ENCODE measurements at regions not wholly inside any gene's neighbourhood (a gene's known extent, or its start where the extent isn't known, plus 50 kb on each side); places are given as distances from the start of the nearest gene placed in this dataset.
A peak's percentile ranks its signal among the peaks of the same experiment; 100 is the strongest.

- no peaks in the 10 kb centered on the region for H3K4me1 Mint-ChIP-seq
Observed at GRCh38 chr9:107431461-107431860, 58.1 kb downstream of the KLF4 start.

GRCh38 chr9:107430071-107430470 lies 59.5 kb downstream of the KLF4 start:
- peaks cover 5% of the 10 kb centered on the region in 2 donors for H3K4me1 Mint-ChIP-seq
- no peak overlapping the region for H3K27ac Mint-ChIP-seq
- H3K9me3 Mint-ChIP-seq = no peaks in the 10 kb centered on the region
- no peak for DNase-seq
- H3K27me3 Mint-ChIP-seq (ENCODE audit: low read depth in 3 of 3) = peaks cover 0 to 5% (median 1%) of the 10 kb centered on the region in 3 donors
- no peak overlapping the region for H3K4me3 Mint-ChIP-seq
- H3K36me3 Mint-ChIP-seq = no peaks in the 10 kb centered on the region

More at GRCh38 chr9:107431461-107431860, 58.1 kb downstream of the KLF4 start:
- Mint-ChIP-seq H3K9me3 (no peaks in the 10 kb centered on the region), H3K4me3 (no peak overlapping the region), H3K27me3 (ENCODE audit: low read depth in 3 of 3) (peaks cover 0 to 3% (median 0%) of the 10 kb centered on the region in 3 donors), H3K36me3 (no peaks in the 10 kb centered on the region), H3K27ac (no peak overlapping the region)
- no peak for DNase-seq

GRCh38 chr9:107426126-107426525 lies 63.4 kb downstream of the KLF4 start:
- Mint-ChIP-seq H3K4me3 (no peak overlapping the region), H3K9me3 (no peaks in the 10 kb centered on the region), H3K27me3 (ENCODE audit: low read depth in 3 of 3) (peaks cover 0 to 12% (median 3%) of the 10 kb centered on the region in 3 donors), H3K27ac (no peak overlapping the region), H3K36me3 (no peaks in the 10 kb centered on the region), H3K4me1 (peaks cover 8% of the 10 kb centered on the region in 2 donors)
- DNase-seq = no peak

- Mint-ChIP-seq H3K4me3 (peak overlapping the region; percentile 50 to 62 (median 57)), H3K4me1 (peaks cover 8% of the 10 kb centered on the region in 2 donors), H3K27ac (no peak overlapping the region), H3K27me3 (ENCODE audit: low read depth in 3 of 3) (peaks cover 0 to 11% (median 3%) of the 10 kb centered on the region in 3 donors), H3K9me3 (no peaks in the 10 kb centered on the region), H3K36me3 (no peaks in the 10 kb centered on the region)
- peak; percentile 12 to 45 (median 29) for DNase-seq
Observed at GRCh38 chr9:107425101-107426025, 64.2 kb downstream of the KLF4 start.

GRCh38 chr9:107423540-107423939 lies 66.0 kb downstream of the KLF4 start:
- no peaks in the 10 kb centered on the region for H3K9me3 Mint-ChIP-seq
- H3K4me3 Mint-ChIP-seq = peak overlapping the region in 2 of 5 donors; percentile 19 to 40
- H3K4me1 Mint-ChIP-seq = peaks cover 8% of the 10 kb centered on the region in 2 donors
- H3K27me3 Mint-ChIP-seq (ENCODE audit: low read depth in 3 of 3) = peaks cover 0 to 17% (median 3%) of the 10 kb centered on the region in 3 donors
- H3K36me3 Mint-ChIP-seq = no peaks in the 10 kb centered on the region
- H3K27ac Mint-ChIP-seq = peak overlapping the region in 1 of 6 donors; percentile 42
- no peak for DNase-seq

GRCh38 chr9:107422189-107423185 lies 67.1 kb downstream of the KLF4 start:
- Mint-ChIP-seq H3K27ac (no peak overlapping the region), H3K4me1 (peaks cover 8% of the 10 kb centered on the region in 2 donors), H3K36me3 (no peaks in the 10 kb centered on the region), H3K4me3 (no peak overlapping the region), H3K27me3 (ENCODE audit: low read depth in 3 of 3) (peaks cover 0 to 17% (median 3%) of the 10 kb centered on the region in 3 donors), H3K9me3 (no peaks in the 10 kb centered on the region)
- DNase-seq = no peak

- Mint-ChIP-seq H3K4me3 (peak overlapping the region in 1 of 5 donors; percentile 9), H3K4me1 (peaks cover 4 to 13% of the 10 kb centered on the region in 2 donors), H3K36me3 (no peaks in the 10 kb centered on the region), H3K27ac (peak overlapping the region in 5 of 6 donors; percentile 23 to 87 (median 35)), H3K27me3 (ENCODE audit: low read depth in 3 of 3) (peaks cover 3 to 9% (median 3%) of the 10 kb centered on the region in 3 donors), H3K9me3 (peaks cover 0 to 2% (median 0%) of the 10 kb centered on the region in 6 donors)
- DNase-seq = peak; percentile 14 to 53 (median 37)
Observed at GRCh38 chr9:107410420-107410819, 79.1 kb downstream of the KLF4 start.

- H3K27ac Mint-ChIP-seq = no peak overlapping the region
- peaks cover 0 to 2% (median 0%) of the 10 kb centered on the region in 6 donors for H3K9me3 Mint-ChIP-seq
Observed at GRCh38 chr9:107409581-107410389, 79.8 kb downstream of the KLF4 start.

GRCh38 chr9:107407675-107408074 lies 81.9 kb downstream of the KLF4 start:
- Mint-ChIP-seq H3K4me3 (no peak overlapping the region), H3K4me1 (peaks cover 4 to 13% of the 10 kb centered on the region in 2 donors), H3K27ac (peak overlapping the region in 2 of 6 donors; percentile 3 to 7), H3K27me3 (ENCODE audit: low read depth in 3 of 3) (peaks cover 3 to 6% (median 3%) of the 10 kb centered on the region in 3 donors), H3K9me3 (peaks cover 0 to 2% (median 0%) of the 10 kb centered on the region in 6 donors), H3K36me3 (no peaks in the 10 kb centered on the region)
- no peak for DNase-seq

More at GRCh38 chr9:107409581-107410389, 79.8 kb downstream of the KLF4 start:
- no peak for DNase-seq
- peaks cover 3 to 9% (median 3%) of the 10 kb centered on the region in 3 donors for H3K27me3 Mint-ChIP-seq (ENCODE audit: low read depth in 3 of 3)
- H3K36me3 Mint-ChIP-seq = no peaks in the 10 kb centered on the region
- H3K4me3 Mint-ChIP-seq = no peak overlapping the region
- H3K4me1 Mint-ChIP-seq = peaks cover 4 to 13% of the 10 kb centered on the region in 2 donors

GRCh38 chr9:107405511-107405910 lies 84.1 kb downstream of the KLF4 start:
- no peaks in the 10 kb centered on the region for H3K36me3 Mint-ChIP-seq
- H3K4me3 Mint-ChIP-seq = no peak overlapping the region
- peaks cover 2 to 6% (median 4%) of the 10 kb centered on the region in 3 donors for H3K27me3 Mint-ChIP-seq (ENCODE audit: low read depth in 3 of 3)
- H3K27ac Mint-ChIP-seq = no peak overlapping the region
- DNase-seq = no peak
- peaks cover 2 to 9% of the 10 kb centered on the region in 2 donors for H3K4me1 Mint-ChIP-seq
- H3K9me3 Mint-ChIP-seq = no peaks in the 10 kb centered on the region

GRCh38 chr9:107404736-107405135 lies 84.8 kb downstream of the KLF4 start:
- Mint-ChIP-seq H3K27me3 (ENCODE audit: low read depth in 3 of 3) (peaks cover 0 to 2% (median 1%) of the 10 kb centered on the region in 3 donors), H3K9me3 (no peaks in the 10 kb centered on the region), H3K27ac (no peak overlapping the region), H3K4me3 (no peak overlapping the region), H3K36me3 (no peaks in the 10 kb centered on the region), H3K4me1 (peaks cover 0 to 2% of the 10 kb centered on the region in 2 donors)
- DNase-seq = no peak

GRCh38 chr9:107404161-107404560 lies 85.4 kb downstream of the KLF4 start:
- Mint-ChIP-seq H3K36me3 (no peaks in the 10 kb centered on the region), H3K4me1 (no peaks in the 10 kb centered on the region), H3K4me3 (no peak overlapping the region), H3K27me3 (ENCODE audit: low read depth in 3 of 3) (peaks cover 0 to 3% (median 2%) of the 10 kb centered on the region in 3 donors), H3K27ac (no peak overlapping the region), H3K9me3 (no peaks in the 10 kb centered on the region)
- DNase-seq = no peak

All from immature natural killer cell (primary cell).